Right lobe of liver (tissue), 4 donors: ENCODE measurements at regions not wholly inside any gene's neighbourhood (a gene's known extent, or its start where the extent isn't known, plus 50 kb on each side); places are given as distances from the start of the nearest gene placed in this dataset.

ENCODE experiments used
- CTCF ChIP-seq, 4 donors: fragments of 200-600 bp in 3 of 4; fragments of 450-650 bp in 1 of 4; IDR thresholded peaks; one replicate each; pipeline versions ENCODE4 v1.5.1 to v1.8.0; 2016 to 2022; ENCODE audit warnings: antibody characterized with exemption in 4 of 4, mild to moderate bottlenecking in 2 of 4
- POLR2A ChIP-seq: fragments of 450-650 bp; IDR thresholded peaks from one replicate; pipeline ENCODE4 v1.6.1; 2017; ENCODE audit warnings: antibody characterized with exemption, mild to moderate bottlenecking
- donor health status: DM: no; HTN: no; CAD: no.
- donor health status: DM: no; HTN: no; CAD: no.
- donor health status: DM: no; HTN: yes; CAD: no.

DNA sequence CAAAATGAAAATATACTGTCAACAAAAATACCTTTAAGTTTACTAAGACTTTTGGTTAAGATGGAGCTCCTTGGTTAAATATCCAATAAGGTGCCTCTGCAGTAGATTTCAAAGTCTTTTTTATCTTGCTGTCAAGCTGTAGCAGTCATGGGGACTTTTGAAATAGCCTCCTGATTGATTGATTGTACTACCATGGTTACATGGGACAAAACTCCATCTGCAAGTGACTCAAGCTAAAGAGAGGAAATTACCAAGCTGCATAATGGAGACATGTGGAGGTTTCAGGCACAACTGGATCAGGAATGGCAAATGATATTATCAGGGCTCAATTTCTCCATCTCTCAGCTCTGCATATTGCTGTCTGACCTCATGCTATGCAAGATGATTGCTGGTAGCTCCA, 73.4 kb upstream of the ST8SIA3 start:
- TF ChIP-seq CTCF (IDR thresholded peaks at IDR 0.05) = no peak
- TF ChIP-seq POLR2A = no peak
